ENCODE measurements at regions not wholly inside any gene's neighbourhood (a gene's known extent, or its start where the extent isn't known, plus 50 kb on each side); places are given as distances from the start of the nearest gene placed in this dataset.

GRCh38 chr1:220322570-220322969 is 50.3 kb upstream of the RAB3GAP2 start:
- ATAC-seq: no peak

More at GRCh38 chr1:220322570-220322969, 50.3 kb upstream of the RAB3GAP2 start:
- TF ChIP-seq CREB5 (CRISPR knock-in tag; IDR thresholded peaks at IDR 0.05; ENCODE audit: low read depth) (no peak), TSHZ2 (CRISPR knock-in tag; IDR thresholded peaks at IDR 0.05) (no peak), OSR1 (CRISPR knock-in tag; IDR thresholded peaks at IDR 0.05) (no peak), ISL1 (CRISPR knock-in tag; IDR thresholded peaks at IDR 0.05) (no peak), RARB (CRISPR knock-in tag; IDR thresholded peaks at IDR 0.05) (no peak), CSDC2 (CRISPR knock-in tag; IDR thresholded peaks at IDR 0.05) (no peak), ZC3H10 (CRISPR knock-in tag; IDR thresholded peaks at IDR 0.05) (no peak), ZNF565 (CRISPR knock-in tag; conservative IDR thresholded peaks at IDR 0.05; ENCODE audit: low read depth) (no peak), BACH2 (CRISPR knock-in tag; IDR thresholded peaks at IDR 0.05; ENCODE audit: borderline replicate concordance) (no peak), GLIS3 (CRISPR knock-in tag; IDR thresholded peaks at IDR 0.05) (no peak), PPARA (CRISPR knock-in tag; IDR thresholded peaks at IDR 0.05; ENCODE audit: borderline replicate concordance) (no peak), ZNF70 (CRISPR knock-in tag; IDR thresholded peaks at IDR 0.05) (no peak), ZFP30 (CRISPR knock-in tag; IDR thresholded peaks at IDR 0.05) (no peak), ESRRG (CRISPR knock-in tag; IDR thresholded peaks at IDR 0.05) (no peak), ARNTL (CRISPR knock-in tag; IDR thresholded peaks at IDR 0.05; ENCODE audit: borderline replicate concordance, low read depth) (no peak), TCF4 (CRISPR knock-in tag; IDR thresholded peaks at IDR 0.05; ENCODE audit: borderline replicate concordance) (no peak), POU6F1 (CRISPR knock-in tag; IDR thresholded peaks at IDR 0.05; ENCODE audit: borderline replicate concordance, low read depth) (no peak), ZNF8 (CRISPR knock-in tag; IDR thresholded peaks at IDR 0.05) (no peak), PATZ1 (CRISPR knock-in tag; IDR thresholded peaks at IDR 0.05; ENCODE audit: borderline replicate concordance) (no peak), SNAI2 (CRISPR knock-in tag; IDR thresholded peaks at IDR 0.05) (no peak)
